Effector memory CD8-positive, alpha-beta T cell (primary cell): ENCODE measurements at regions not wholly inside any gene's neighbourhood (a gene's known extent, or its start where the extent isn't known, plus 50 kb on each side); places are given as distances from the start of the nearest gene placed in this dataset.

ENCODE experiments used
- ATAC-seq: fragments of 150-1000 bp; cut with Tn5 transposase; replicated peaks from 2 replicates; pipeline ENCODE4 v1.10.0; 2021; ENCODE audit warnings: mild to moderate bottlenecking, moderate library complexity
- DNase-seq, 3 experiments: peaks; one replicate each; pipeline ENCODE4 v3.0.0; 2021
- H3K27ac Mint-ChIP-seq, 2 donors: one replicate each; pipeline ENCODE4 v1.8.0; 2022; ENCODE audit warnings: mild to moderate bottlenecking in 2 of 2, mixed read lengths in 2 of 2, moderate library complexity in 2 of 2
- H3K27me3 Mint-ChIP-seq, 2 donors: one replicate each; pipeline ENCODE4 v1.8.0; 2022; ENCODE audit warnings: mixed read lengths in 2 of 2
- H3K36me3 Mint-ChIP-seq: one replicate; pipeline ENCODE4 v1.8.0; 2022; ENCODE audit warnings: mild to moderate bottlenecking, moderate library complexity, mixed read lengths; ENCODE audit not compliant: insufficient read depth
- H3K4me1 Mint-ChIP-seq, 2 donors: one replicate each; pipeline ENCODE4 v1.8.0; 2022; ENCODE audit warnings: low read depth in 2 of 2, mixed read lengths in 2 of 2
- H3K4me3 Mint-ChIP-seq, 2 donors: one replicate each; pipeline ENCODE4 v1.8.0; 2022; ENCODE audit warnings: mild to moderate bottlenecking in 2 of 2, mixed read lengths in 2 of 2, moderate library complexity in 2 of 2
- H3K9me3 Mint-ChIP-seq, 2 donors: one replicate each; pipeline ENCODE4 v1.8.0; 2022; ENCODE audit warnings: mixed read lengths in 2 of 2

DNA sequence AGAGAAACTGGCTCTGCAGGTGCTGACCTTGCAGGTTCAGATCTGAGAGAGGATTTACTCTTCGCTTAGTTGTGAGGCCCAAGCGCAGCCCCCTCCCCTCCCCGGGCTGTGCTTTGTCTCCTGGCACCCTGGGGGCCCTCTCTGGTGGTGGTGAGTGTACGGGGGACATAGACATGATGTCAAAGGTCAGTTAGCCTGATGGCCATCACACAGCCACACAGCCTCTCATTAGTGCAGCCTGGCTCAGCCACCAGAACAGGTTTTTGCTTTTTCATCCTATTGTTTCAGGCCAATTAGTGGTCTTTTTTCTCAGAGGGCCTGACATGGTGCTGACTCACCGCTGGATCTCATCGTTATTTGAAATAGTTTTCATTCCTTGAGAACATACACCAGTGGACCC, 437.9 kb downstream of the AACS start:
- no peak for ATAC-seq
- Mint-ChIP-seq H3K4me1 (no peaks in the 10 kb centered on the region), H3K27ac (no peak overlapping the region), H3K36me3 (no peaks in the 10 kb centered on the region), H3K9me3 (peaks cover 4 to 9% of the 10 kb centered on the region in 2 donors), H3K4me3 (no peak overlapping the region), H3K27me3 (no peaks in the 10 kb centered on the region)
- no peak for DNase-seq

DNA sequence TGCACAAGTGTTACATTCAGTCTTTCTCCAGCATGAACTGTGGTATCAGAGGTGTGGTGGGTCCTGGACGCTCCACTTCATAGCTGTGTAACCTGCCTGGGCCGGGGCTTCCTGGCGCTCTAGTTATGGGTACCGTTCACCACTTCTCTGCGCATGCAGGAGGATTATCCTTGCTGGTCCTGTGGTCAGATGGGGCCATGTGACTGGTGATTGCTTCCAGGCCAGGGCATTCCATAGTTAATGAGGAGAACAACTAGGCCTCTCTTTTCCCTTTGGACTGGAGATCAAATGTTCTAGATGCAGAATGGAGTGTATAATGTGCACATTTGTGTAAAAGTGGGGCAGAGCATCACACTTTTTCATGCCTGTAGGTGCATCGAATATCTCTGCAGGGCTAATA, 444.0 kb downstream of the AACS start:
- no peak for ATAC-seq
- H3K9me3 Mint-ChIP-seq, result peaks cover 7 to 9% of the 10 kb centered on the region in 2 donors
- no peak overlapping the region for H3K27ac Mint-ChIP-seq

DNA sequence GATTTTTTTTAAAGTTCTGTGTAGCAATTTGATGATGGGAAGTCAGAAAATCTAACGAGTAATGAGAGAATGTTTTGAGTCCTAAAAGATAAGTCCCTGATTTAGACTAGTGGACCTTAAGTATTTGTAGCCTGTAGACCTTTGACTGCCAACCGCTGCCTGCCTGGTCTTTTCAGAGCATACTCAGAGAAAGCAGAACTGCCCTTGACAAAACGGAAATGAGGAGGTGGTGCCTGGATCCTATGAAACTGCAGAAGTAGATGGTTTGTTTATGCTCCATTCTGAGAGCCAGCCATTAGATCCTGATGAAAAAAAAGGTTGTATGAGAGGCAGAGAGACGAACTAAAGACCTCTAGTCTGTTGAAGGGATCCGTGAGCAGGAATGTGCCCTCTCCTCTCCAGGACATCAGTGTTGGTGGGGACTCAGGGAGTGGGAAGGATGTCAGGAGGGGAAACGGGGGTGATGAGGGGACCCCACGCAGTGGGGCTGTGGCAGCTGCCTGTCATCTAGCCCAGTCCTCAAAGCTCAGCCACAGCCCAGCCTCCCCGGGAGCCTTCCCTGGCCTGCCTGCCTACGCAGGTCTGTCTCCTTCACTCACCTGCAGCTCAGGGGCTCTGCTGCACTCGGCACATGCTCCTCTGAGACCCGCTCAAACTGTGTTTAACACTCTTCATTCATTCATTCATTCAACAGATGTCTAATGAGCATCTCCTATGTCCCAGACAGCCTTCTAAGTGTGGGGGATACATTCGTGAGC, 447.5 kb downstream of the AACS start:
- Mint-ChIP-seq H3K9me3 (peaks cover 2 to 3% of the 10 kb centered on the region in 2 donors), H3K36me3 (no peaks in the 10 kb centered on the region), H3K4me3 (no peak overlapping the region), H3K4me1 (no peaks in the 10 kb centered on the region), H3K27me3 (no peaks in the 10 kb centered on the region), H3K27ac (no peak overlapping the region)
- DNase-seq (no peak), ATAC-seq (no peak)

More for the DNA sequence above, 444.0 kb downstream of the AACS start:
- no peaks in the 10 kb centered on the region for H3K27me3 Mint-ChIP-seq
- no peaks in the 10 kb centered on the region for H3K4me1 Mint-ChIP-seq
- no peaks in the 10 kb centered on the region for H3K36me3 Mint-ChIP-seq
- H3K4me3 Mint-ChIP-seq, result no peak overlapping the region
- no peak for DNase-seq

DNA sequence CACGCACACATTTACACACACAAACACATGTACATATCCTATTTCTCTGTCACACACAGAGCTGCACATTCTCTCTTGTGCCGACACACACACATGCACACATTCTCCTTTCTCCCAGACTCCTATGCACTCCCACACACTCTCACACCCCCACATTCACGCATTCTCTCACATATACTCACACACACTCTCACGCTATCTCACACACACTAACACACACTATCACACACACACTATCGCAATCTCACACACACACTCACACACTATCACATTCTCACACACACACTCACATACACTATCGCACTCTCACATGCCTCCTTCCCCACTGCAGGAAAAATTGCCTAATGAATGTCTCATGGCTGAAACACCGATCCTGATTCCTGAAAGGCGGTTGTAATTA, 450.7 kb downstream of the AACS start:
- no peaks in the 10 kb centered on the region for H3K4me1 Mint-ChIP-seq
- H3K36me3 Mint-ChIP-seq, result no peaks in the 10 kb centered on the region
- peaks cover 0 to 3% of the 10 kb centered on the region in 2 donors for H3K9me3 Mint-ChIP-seq
- ATAC-seq (no peak), DNase-seq (no peak)
- H3K27me3 Mint-ChIP-seq, result no peaks in the 10 kb centered on the region
- H3K4me3 Mint-ChIP-seq, result no peak overlapping the region
- no peak overlapping the region for H3K27ac Mint-ChIP-seq

DNA sequence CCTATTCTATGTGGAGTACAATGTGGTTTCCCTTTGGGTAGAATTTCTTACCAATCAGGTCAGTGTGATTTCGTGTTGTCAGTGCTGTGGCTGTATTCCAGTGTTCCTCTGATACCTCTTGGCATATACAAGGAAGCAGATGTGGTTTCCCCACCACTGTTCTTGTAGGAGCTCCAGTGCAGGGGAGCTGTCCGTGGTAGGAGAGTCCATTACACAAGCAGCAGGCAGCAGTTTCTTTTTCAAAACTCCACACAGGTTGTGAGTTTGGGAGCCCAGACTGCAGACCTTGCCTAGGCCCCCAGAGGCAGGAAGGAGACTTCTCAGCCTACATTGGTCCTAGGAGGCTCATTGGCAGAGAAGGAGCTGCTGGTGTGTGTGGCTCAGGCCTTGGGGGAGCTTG, 452.8 kb downstream of the AACS start:
- no peaks in the 10 kb centered on the region for H3K36me3 Mint-ChIP-seq
- peaks cover 0 to 4% of the 10 kb centered on the region in 2 donors for H3K9me3 Mint-ChIP-seq
- no peak overlapping the region for H3K4me3 Mint-ChIP-seq
- no peak overlapping the region for H3K27ac Mint-ChIP-seq
- H3K4me1 Mint-ChIP-seq, result no peaks in the 10 kb centered on the region
- ATAC-seq, result no peak
- H3K27me3 Mint-ChIP-seq, result no peaks in the 10 kb centered on the region
- no peak for DNase-seq

DNA sequence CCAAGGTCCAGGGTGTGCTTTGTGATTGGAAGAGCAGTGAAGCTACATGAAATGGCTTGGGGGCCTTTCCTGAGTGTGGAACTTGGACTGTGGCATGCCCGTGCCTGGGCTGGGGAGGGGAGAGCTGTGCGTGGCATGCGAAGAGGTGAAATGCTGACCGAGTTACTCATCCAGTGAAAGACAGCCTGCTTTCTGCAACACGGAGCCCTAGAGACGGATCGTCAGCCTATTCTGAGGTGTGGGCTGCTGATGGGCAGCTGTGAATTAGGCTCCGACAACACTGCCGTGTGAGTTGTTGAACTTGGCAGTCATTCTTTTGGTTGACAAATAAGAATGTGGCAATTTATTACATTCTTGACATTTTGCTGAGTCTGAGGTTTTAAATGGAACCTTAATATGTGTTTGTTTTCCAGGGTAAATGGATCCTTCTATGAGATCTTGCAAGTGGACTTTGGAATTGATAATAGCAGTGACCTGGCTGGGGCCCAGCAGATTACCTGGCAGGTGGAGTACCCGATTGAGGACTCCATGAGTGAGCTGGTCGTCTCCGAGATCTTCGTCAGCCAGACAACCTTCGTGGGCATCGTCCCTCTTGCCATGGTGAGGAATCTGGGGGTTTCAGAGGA, 453.9 kb downstream of the AACS start:
- Mint-ChIP-seq H3K27ac (no peak overlapping the region), H3K4me3 (no peak overlapping the region), H3K27me3 (no peaks in the 10 kb centered on the region), H3K36me3 (no peaks in the 10 kb centered on the region), H3K4me1 (no peaks in the 10 kb centered on the region), H3K9me3 (peaks cover 6 to 8% of the 10 kb centered on the region in 2 donors)
- DNase-seq, result no peak
- no peak for ATAC-seq

DNA sequence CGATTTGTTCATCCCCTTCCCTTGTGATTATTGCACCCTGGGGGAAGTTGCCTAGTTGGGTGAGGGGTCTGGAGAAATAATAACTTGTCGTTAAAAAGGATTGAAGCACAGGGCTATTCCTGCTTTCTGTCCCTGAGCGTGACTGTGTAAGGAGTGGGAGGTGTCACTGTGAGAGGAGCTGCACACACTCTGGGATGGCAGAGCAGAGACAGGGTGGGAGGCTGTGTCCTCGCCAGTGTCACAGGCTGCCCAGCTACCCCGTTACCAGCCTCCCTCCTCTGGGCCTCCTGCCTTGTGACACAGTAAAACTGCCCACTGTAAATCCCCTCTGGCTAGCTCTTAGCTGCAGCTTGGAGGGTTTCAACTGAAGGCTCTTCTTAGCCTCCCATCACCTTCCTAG, 460.6 kb downstream of the AACS start:
- Mint-ChIP-seq H3K27ac (no peak overlapping the region), H3K36me3 (peaks cover 3% of the 10 kb centered on the region), H3K4me1 (no peaks in the 10 kb centered on the region), H3K27me3 (peaks cover 0 to 6% of the 10 kb centered on the region in 2 donors), H3K4me3 (no peak overlapping the region), H3K9me3 (peaks cover 8 to 10% of the 10 kb centered on the region in 2 donors)
- ATAC-seq (no peak), DNase-seq (no peak)

DNA sequence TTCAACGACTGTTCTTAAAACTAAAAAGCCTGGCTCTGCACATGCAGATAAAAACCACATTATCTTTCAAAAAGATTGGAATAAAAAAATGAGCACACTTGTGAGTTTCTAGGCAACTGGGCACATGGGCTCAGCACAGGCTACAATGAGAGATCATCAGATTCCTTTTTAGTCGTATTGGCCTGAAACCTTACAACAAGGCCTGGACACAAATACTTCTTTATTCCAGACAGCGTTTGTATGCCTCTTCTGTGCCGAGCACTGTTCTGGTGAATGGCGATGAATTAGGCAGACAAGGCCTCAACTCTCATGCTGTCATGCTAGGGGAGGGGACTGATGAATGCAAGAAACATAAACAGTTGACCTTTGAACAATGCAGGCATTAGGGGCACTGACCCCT, 463.0 kb downstream of the AACS start:
- Mint-ChIP-seq H3K4me1 (no peaks in the 10 kb centered on the region), H3K36me3 (peaks cover 3% of the 10 kb centered on the region), H3K27me3 (peaks cover 6% of the 10 kb centered on the region in 2 donors), H3K4me3 (no peak overlapping the region), H3K27ac (no peak overlapping the region), H3K9me3 (peaks cover 6 to 7% of the 10 kb centered on the region in 2 donors)
- DNase-seq, result no peak
- ATAC-seq, result no peak

DNA sequence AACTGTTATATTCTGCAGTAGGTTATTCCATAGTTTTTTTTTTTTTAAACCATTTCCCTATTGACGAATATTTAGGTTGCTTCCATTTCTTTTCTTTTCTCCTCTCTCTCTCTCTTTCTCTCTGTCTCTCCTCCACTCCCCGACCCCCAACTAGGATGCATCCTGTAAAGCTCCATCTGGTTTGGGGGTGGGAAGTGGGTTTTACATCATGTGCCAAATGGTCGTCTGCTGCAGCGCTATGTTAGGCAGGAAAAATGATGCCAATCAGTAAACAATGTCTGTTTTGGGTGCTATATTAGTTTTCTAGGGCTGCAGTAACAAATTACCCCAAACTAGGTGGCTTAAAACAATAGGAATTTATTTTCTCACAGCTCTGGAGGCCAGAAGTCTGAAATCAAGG, 465.0 kb downstream of the AACS start:
- Mint-ChIP-seq H3K4me3 (no peak overlapping the region), H3K36me3 (peaks cover 3% of the 10 kb centered on the region), H3K4me1 (no peaks in the 10 kb centered on the region), H3K9me3 (no peaks in the 10 kb centered on the region), H3K27me3 (peaks cover 6 to 12% of the 10 kb centered on the region in 2 donors), H3K27ac (no peak overlapping the region)
- DNase-seq, result no peak
- no peak for ATAC-seq

DNA sequence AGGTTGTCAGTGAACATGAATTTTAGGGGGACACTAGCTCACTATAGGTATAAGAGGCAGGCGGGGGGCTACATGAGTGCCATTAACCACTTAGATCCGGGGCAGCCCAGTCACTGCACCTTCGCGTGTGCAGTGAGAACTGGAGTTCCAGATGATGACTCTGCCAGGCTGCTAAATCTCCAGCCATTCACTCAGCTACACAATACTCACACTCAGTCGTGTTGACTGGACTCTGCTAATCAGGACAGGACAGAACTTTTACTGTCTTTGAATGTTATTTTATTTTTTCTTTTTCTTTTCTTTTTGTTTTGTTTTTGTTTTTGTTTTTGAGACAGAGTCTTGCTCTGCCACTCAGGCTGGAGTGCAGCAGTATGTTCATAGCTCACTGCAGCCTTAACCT, 465.6 kb downstream of the AACS start:
- ATAC-seq (no peak), DNase-seq (no peak)
- Mint-ChIP-seq H3K9me3 (no peaks in the 10 kb centered on the region), H3K4me3 (no peak overlapping the region), H3K27me3 (peaks cover 6 to 12% of the 10 kb centered on the region in 2 donors), H3K4me1 (no peaks in the 10 kb centered on the region), H3K36me3 (peaks cover 3% of the 10 kb centered on the region), H3K27ac (no peak overlapping the region)

DNA sequence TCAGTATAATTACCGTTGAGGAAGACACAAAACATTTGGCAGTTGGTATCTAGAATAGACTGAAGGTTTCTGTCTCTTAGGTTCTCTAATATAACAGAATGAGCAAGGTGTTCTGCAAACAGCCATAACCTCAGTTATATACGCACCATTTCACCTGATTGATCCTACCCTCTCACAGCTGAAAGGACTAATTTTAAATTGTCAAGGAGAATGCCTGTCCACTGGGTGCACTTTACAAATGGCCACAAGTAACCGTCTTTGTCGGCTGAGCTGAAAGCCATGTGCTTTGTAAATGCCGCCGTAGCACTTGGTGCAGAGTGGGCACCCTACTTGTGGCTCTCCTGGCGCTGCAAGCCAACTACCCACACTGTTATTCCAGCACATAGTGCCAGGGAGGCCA, 466.3 kb downstream of the AACS start:
- Mint-ChIP-seq H3K4me3 (no peak overlapping the region), H3K27me3 (peaks cover 6 to 12% of the 10 kb centered on the region in 2 donors), H3K4me1 (no peaks in the 10 kb centered on the region), H3K36me3 (peaks cover 3% of the 10 kb centered on the region), H3K27ac (no peak overlapping the region), H3K9me3 (no peaks in the 10 kb centered on the region)
- no peak for DNase-seq
- ATAC-seq, result no peak

DNA sequence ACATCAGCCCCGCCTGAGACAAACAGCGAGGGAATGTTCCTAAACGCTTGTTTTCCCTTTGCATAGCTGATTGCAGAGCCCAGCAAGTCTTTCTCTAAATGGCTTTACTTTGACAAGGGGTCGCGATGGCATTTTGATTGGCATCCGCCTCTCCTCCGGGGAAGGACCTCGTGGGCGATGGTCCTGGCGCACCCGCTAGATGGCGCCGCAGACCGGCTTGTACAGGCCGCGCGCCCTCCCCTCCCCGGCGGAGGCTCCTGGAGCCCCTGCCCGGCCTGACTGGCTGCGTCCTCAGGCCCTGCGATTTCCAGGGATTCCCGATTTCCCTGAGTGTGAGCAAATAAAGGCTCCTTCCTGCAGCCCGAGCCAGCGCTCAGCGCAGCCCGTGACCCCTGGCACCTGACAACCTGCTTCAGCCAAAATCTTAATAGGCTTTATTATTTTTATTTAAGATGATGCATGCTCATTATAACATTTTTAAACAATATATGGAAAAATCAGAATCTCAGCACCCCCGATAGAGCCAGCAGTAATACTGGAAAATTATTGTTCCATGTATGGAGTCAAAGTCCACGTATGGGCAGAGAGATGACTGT, 468.3 kb downstream of the AACS start:
- H3K36me3 Mint-ChIP-seq, result peaks cover 3% of the 10 kb centered on the region
- no peaks in the 10 kb centered on the region for H3K4me1 Mint-ChIP-seq
- no peak overlapping the region for H3K4me3 Mint-ChIP-seq
- ATAC-seq (no peak), DNase-seq (no peak)
- no peak overlapping the region for H3K27ac Mint-ChIP-seq
- H3K27me3 Mint-ChIP-seq, result peaks cover 6 to 12% of the 10 kb centered on the region in 2 donors
- H3K9me3 Mint-ChIP-seq, result no peaks in the 10 kb centered on the region

DNA sequence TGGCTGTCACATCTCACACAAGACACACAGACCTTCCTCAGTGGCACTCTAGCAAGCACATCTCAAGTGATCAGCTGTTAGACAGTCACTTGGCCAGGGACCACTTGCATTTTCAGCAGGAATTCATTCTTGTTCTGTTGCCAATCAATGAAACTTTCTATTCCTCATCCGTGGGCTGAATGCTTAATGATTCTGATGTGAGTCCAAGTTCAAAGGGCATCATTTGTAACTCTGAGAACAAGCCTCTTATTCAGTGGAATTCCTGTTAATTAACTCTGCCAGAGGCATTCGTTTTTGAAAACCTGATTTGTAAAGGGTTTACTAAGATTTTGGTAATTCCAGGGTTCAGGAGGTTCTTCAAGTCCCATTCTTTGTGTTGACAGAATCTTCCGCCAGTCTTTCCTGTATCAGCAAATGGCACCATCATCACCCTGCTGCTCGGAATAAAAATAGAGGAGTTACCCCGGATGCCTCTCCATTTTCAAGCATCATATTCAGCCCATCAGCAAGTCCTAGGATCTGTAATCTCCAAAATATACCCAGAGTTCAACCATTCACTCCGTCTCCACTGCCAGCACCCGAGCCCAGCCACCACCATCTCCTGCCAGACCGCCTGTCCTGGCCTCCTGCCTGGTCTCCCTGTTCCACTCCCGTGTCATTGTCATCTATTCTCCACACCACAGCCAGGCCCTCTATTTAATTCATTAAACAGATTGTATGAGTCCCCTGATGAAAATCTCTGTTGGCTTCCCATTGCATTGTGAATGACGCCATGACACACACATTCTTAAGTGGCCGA, 473.4 kb downstream of the AACS start:
- DNase-seq (no peak), ATAC-seq (no peak)
- Mint-ChIP-seq H3K9me3 (peaks cover 6 to 10% of the 10 kb centered on the region in 2 donors), H3K27me3 (peaks cover 0 to 5% of the 10 kb centered on the region in 2 donors), H3K4me1 (no peaks in the 10 kb centered on the region), H3K27ac (no peak overlapping the region), H3K4me3 (no peak overlapping the region), H3K36me3 (no peaks in the 10 kb centered on the region)
